Endothelial cell of umbilical vein (primary cell): ENCODE measurements at regions not wholly inside any gene's neighbourhood (a gene's known extent, or its start where the extent isn't known, plus 50 kb on each side); places are given as distances from the start of the nearest gene placed in this dataset.

Source experiments
- BruUV-seq: library from RNA; stranded (reverse); fragments of 400-500 nt; replicated peaks from 2 replicates; lab custom pipeline; 2021; lab: Mats Ljungman, UMichigan
- CTCF ChIA-PET: fragments of 300-600, 350-600 bp; sonication (Branson Sonifier 250); formaldehyde crosslinking; loops from one replicate; lab custom pipeline; 2021; ENCODE audit warnings: antibody characterized with exemption, inconsistent platforms; lab: Charles Lee
- POLR2A ChIA-PET: fragments of 300-600, 350-600 bp; sonication (Branson Sonifier 250); formaldehyde crosslinking; loops from one replicate; lab custom pipeline; 2021; ENCODE audit warnings: antibody characterized with exemption, inconsistent platforms; lab: Charles Lee
- DNase-seq: peaks from one replicate; pipeline ENCODE4 v3.0.0-alpha.2; 2011; ENCODE audit warnings: low read depth, low spot score
- FAIRE-seq: peaks from 2 replicates; lab custom pipeline; 2011; peaks lifted over from hg19 to GRCh38; lab: Jason Lieb, UNC
- H2AFZ ChIP-seq: 2 replicates; pipeline ENCODE4 v1.6.0; 2012; ENCODE audit warnings: low read depth, low read length, control low read depth, inconsistent platforms
- H3K27ac ChIP-seq: 2 replicates; pipeline ENCODE4 v1.5.1; 2011; ENCODE audit warnings: low read depth, mild to moderate bottlenecking, control low read depth, low read length, moderate library complexity; ENCODE audit not compliant: insufficient read depth
- H3K27me3 ChIP-seq, 2 experiments: 2 replicates each; pipeline versions ENCODE4 v1.6.0 to v1.6.1; 2011; ENCODE audit warnings: low read length in 2 of 2, mixed read lengths in 1 of 2; ENCODE audit not compliant: control insufficient read depth in 2 of 2, insufficient read depth in 2 of 2
- H3K36me3 ChIP-seq, 2 experiments: 2 replicates in 1 of 2; 3 replicates in 1 of 2; pipeline ENCODE4 v1.5.1; 2011; ENCODE audit warnings: low read length in 2 of 2, mild to moderate bottlenecking in 1 of 2, moderate library complexity in 1 of 2; ENCODE audit not compliant: control insufficient read depth in 2 of 2, insufficient read depth in 2 of 2; ENCODE audit errors: extremely low read depth in 1 of 2
- H3K4me1 ChIP-seq: 3 replicates; pipeline ENCODE4 v1.5.1; 2011; ENCODE audit warnings: mild to moderate bottlenecking, low read length; ENCODE audit not compliant: control insufficient read depth, insufficient read depth; ENCODE audit errors: extremely low read depth
- H3K4me2 ChIP-seq: 2 replicates; pipeline ENCODE4 v1.6.1; 2011; ENCODE audit warnings: low read length, control low read depth, mixed read lengths; ENCODE audit not compliant: insufficient read depth
- H3K4me3 ChIP-seq, 3 experiments: fragments of 200-600 bp in 1 of 3; sonication (generic), shearing (Covaris generic) in 1 of 3; replicated peaks in 1 of 3; 2 replicates each; pipeline ENCODE4 v1.5.1; 2011 to 2016; ENCODE audit warnings: control low read depth in 3 of 3, low read length in 3 of 3, mild to moderate bottlenecking in 2 of 3, inconsistent platforms in 1 of 3, low read depth in 1 of 3, moderate library complexity in 1 of 3; ENCODE audit not compliant: insufficient read depth in 1 of 3
- H3K79me2 ChIP-seq: 2 replicates; pipeline ENCODE4 v1.6.0; 2012; ENCODE audit warnings: low read length, inconsistent platforms; ENCODE audit not compliant: control insufficient read depth, insufficient read depth
- H3K9ac ChIP-seq: replicated peaks from 2 replicates; pipeline ENCODE3; 2011; ENCODE audit warnings: low read length, control low read depth; ENCODE audit not compliant: insufficient read depth; ENCODE audit errors: extremely low read depth
- H3K9me1 ChIP-seq: replicated peaks from 3 replicates; pipeline ENCODE4 v1.6.0; 2011; ENCODE audit warnings: mild to moderate bottlenecking, low read length; ENCODE audit not compliant: control insufficient read depth, insufficient read depth; ENCODE audit errors: extremely low read depth
- H3K9me3 ChIP-seq: replicated peaks from 2 replicates; pipeline ENCODE4 v1.5.1; 2012; ENCODE audit warnings: low read length, inconsistent platforms; ENCODE audit not compliant: control insufficient read depth, insufficient read depth
- H4K20me1 ChIP-seq: replicated peaks from 2 replicates; pipeline ENCODE3; 2011; ENCODE audit warnings: mild to moderate bottlenecking, low read length; ENCODE audit not compliant: control insufficient read depth, insufficient read depth; ENCODE audit errors: extremely low read depth
- EZH2 ChIP-seq: IDR thresholded peaks from 2 replicates; pipeline ENCODE4 v1.6.1; 2012; ENCODE audit warnings: borderline replicate concordance, low read depth, mild to moderate bottlenecking, moderate library complexity, low read length, inconsistent platforms; ENCODE audit not compliant: severe bottlenecking
- FOS ChIP-seq: IDR thresholded peaks from 2 replicates; pipeline ENCODE4 v1.6.1; 2011; ENCODE audit warnings: mild to moderate bottlenecking, low read length, moderate library complexity, borderline replicate concordance; ENCODE audit not compliant: insufficient read depth
- GATA2 ChIP-seq: IDR thresholded peaks from 2 replicates; pipeline ENCODE4 v1.7.0; 2011; ENCODE audit warnings: low read depth, mild to moderate bottlenecking, moderate library complexity, mixed read lengths, low read length; ENCODE audit not compliant: insufficient read length, insufficient read depth
- JUN ChIP-seq: IDR thresholded peaks from 2 replicates; pipeline ENCODE4 v1.6.1; 2011; ENCODE audit warnings: borderline replicate concordance, low read depth; ENCODE audit not compliant: insufficient read length, insufficient read depth
- MYC ChIP-seq: IDR thresholded peaks from one replicate; pipeline ENCODE4 v1.6.1; 2011; ENCODE audit warnings: mild to moderate bottlenecking, low read depth, low read length
- POLR2A ChIP-seq: IDR thresholded peaks from 2 replicates; pipeline ENCODE4 v1.6.1; 2012; ENCODE audit warnings: low read depth, mild to moderate bottlenecking, control low read depth, low read length
- POLR2AphosphoS5 ChIP-seq: IDR thresholded peaks from 2 replicates; pipeline ENCODE4 v1.6.1; 2012; ENCODE audit warnings: low read depth, mild to moderate bottlenecking, control low read depth, low read length, moderate library complexity; ENCODE audit not compliant: insufficient read depth
- dilution Hi-C: fragments of 300-500 bp; cut with MboI; formaldehyde crosslinking; loops from one replicate; pipeline ENCODE4 v1.15.0; 2019; ENCODE audit warnings: low sequenced_read_pairs; ENCODE audit not compliant: extremely low pct_ligation_motif_present
- intact Hi-C: fragments of 100-400 bp; cut with micrococcal nuclease; formaldehyde crosslinking; loops from one replicate; pipeline ENCODE4 v1.10.0; 2022
- TF ChIP-seq, protein P1 (sequence below), 2 donors: IDR thresholded peaks; 1 replicate in 1 of 2; 2 replicates in 1 of 2; pipeline ENCODE4 v1.5.1; 2011; ENCODE audit warnings: low read length in 2 of 2, mild to moderate bottlenecking in 2 of 2, moderate library complexity in 2 of 2, control low read depth in 1 of 2, inconsistent platforms in 1 of 2, low read depth in 1 of 2; ENCODE audit not compliant: insufficient read depth in 1 of 2; ENCODE audit errors: extremely low read depth in 1 of 2
- TF ChIP-seq, protein P2 (sequence below): IDR thresholded peaks from 2 replicates; pipeline ENCODE4 v1.6.1; 2011; ENCODE audit not compliant: insufficient read depth, insufficient read length

DNA sequence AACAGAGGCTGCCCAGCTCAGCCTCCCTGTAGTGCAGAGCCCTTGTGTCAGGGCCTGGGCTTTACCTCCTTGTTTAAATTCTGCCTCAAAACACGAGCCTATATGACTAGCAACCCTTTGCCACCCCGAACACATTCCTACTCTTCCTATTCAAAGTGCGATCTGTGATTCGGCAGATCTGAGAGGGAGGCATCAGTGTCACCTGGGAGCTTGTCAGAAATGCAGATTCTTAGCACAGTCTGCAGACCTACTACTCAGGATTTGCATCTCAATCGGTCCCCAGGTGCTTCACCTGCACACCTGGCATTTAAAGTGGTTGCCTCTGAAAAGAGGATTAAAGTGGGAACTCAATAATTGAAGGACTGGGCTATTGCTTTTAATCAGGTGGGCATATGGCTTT lies 273.2 kb upstream of the TOPAZ1 start:
- POLR2A ChIA-PET = no interaction called here
- Histone ChIP-seq H4K20me1 (no peaks in the 10 kb centered on the region), H3K27ac (no peak overlapping the region), H3K4me1 (no peaks in the 10 kb centered on the region), H3K9me3 (no peaks in the 10 kb centered on the region), H3K9ac (no peak overlapping the region), H3K4me2 (no peak overlapping the region), H3K27me3 (peaks cover 0 to 5% of the 10 kb centered on the region in 2 experiments), H3K36me3 (no peaks in the 10 kb centered on the region), H3K9me1 (no peaks in the 10 kb centered on the region), H3K79me2 (no peaks in the 10 kb centered on the region), H2AFZ (no peak overlapping the region), H3K4me3 (no peak overlapping the region)
- no peak for DNase-seq
- intact Hi-C loops (no loop called here), dilution Hi-C loops (no loop called here)
- TF ChIP-seq FOS = no peak
- no peak for TF ChIP-seq JUN
- TF ChIP-seq, protein P1, sequence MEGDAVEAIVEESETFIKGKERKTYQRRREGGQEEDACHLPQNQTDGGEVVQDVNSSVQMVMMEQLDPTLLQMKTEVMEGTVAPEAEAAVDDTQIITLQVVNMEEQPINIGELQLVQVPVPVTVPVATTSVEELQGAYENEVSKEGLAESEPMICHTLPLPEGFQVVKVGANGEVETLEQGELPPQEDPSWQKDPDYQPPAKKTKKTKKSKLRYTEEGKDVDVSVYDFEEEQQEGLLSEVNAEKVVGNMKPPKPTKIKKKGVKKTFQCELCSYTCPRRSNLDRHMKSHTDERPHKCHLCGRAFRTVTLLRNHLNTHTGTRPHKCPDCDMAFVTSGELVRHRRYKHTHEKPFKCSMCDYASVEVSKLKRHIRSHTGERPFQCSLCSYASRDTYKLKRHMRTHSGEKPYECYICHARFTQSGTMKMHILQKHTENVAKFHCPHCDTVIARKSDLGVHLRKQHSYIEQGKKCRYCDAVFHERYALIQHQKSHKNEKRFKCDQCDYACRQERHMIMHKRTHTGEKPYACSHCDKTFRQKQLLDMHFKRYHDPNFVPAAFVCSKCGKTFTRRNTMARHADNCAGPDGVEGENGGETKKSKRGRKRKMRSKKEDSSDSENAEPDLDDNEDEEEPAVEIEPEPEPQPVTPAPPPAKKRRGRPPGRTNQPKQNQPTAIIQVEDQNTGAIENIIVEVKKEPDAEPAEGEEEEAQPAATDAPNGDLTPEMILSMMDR (IDR thresholded peaks at IDR 0.05; ENCODE audit: extremely low read depth in 1 of 2, insufficient read depth in 1 of 2, low read depth in 1 of 2, low read length in 2 of 2) = no peak
- TF ChIP-seq EZH2 = no peak
- no peak for TF ChIP-seq GATA2
- TF ChIP-seq, protein P2, sequence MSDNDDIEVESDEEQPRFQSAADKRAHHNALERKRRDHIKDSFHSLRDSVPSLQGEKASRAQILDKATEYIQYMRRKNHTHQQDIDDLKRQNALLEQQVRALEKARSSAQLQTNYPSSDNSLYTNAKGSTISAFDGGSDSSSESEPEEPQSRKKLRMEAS = no peak
- no peak for TF ChIP-seq POLR2A
- no peak for TF ChIP-seq MYC
- no peak for TF ChIP-seq POLR2AphosphoS5
- BruUV-seq = no TSS peak
- CTCF ChIA-PET = interaction anchor here (1.0 to 1.2 kb wide), 2 partner anchors 11 to 113 kb away, joined by 3 read pairs; no protein-coding TSS in a partner anchor
- no peak for FAIRE-seq
